WTC11 (cell line): ENCODE measurements at regions not wholly inside any gene's neighbourhood (a gene's known extent, or its start where the extent isn't known, plus 50 kb on each side); places are given as distances from the start of the nearest gene placed in this dataset.
"Not testable (repeated sequence)": the region's sequence is repeated elsewhere in the genome, so short reads cannot be mapped to it uniquely, and the experiment has no call there.

Experiments used
- ATAC-seq: fragments of 200-7000 bp; cut with Tn5 transposase; 2 replicates; pipeline ENCODE4 v1.10.0; 2021; ENCODE audit warnings: mild to moderate bottlenecking, moderate library complexity
- CTCF ChIA-PET: fragments of 300-600 bp; sonication (Branson Sonifier 250); formaldehyde crosslinking; loops from one replicate; lab custom pipeline; 2021; ENCODE audit warnings: antibody characterized with exemption; lab: Charles Lee
- POLR2A ChIA-PET: fragments of 350-600 bp; sonication (Branson Sonifier 250); formaldehyde crosslinking; loops from one replicate; lab custom pipeline; 2021; ENCODE audit warnings: antibody characterized with exemption; lab: Charles Lee
- DNase-seq: peaks from one replicate; pipeline ENCODE4 v3.0.0; 2021; ENCODE audit warnings: low spot score
- H3K27ac Mint-ChIP-seq: 2 replicates; pipeline ENCODE4 v1.8.0; 2021; ENCODE audit warnings: mixed read lengths
- H3K27me3 Mint-ChIP-seq: 2 replicates; pipeline ENCODE4 v1.8.0; 2021; ENCODE audit warnings: low read depth, mild to moderate bottlenecking, moderate library complexity, mixed read lengths
- H3K36me3 Mint-ChIP-seq: 2 replicates; pipeline ENCODE4 v1.8.0; 2021; ENCODE audit warnings: mixed read lengths
- H3K4me1 Mint-ChIP-seq: 2 replicates; pipeline ENCODE4 v1.8.0; 2022; ENCODE audit warnings: mixed read lengths
- H3K4me3 Mint-ChIP-seq: 2 replicates; pipeline ENCODE4 v1.8.0; 2021; ENCODE audit warnings: mild to moderate bottlenecking, moderate library complexity, mixed read lengths
- H3K9me3 Mint-ChIP-seq: 2 replicates; pipeline ENCODE4 v1.8.0; 2021; ENCODE audit warnings: mixed read lengths
- EMX1 ChIP-seq: fragments of 250-450 bp; sonication (Bioruptor Pico); IDR thresholded peaks from 2 replicates; pipeline ENCODE4 v1.8.0; 2021; ENCODE audit warnings: mild to moderate bottlenecking
- ETV6 ChIP-seq: sonication (generic); formaldehyde crosslinking; IDR thresholded peaks from 2 replicates; pipeline ENCODE4 v1.8.1; 2022; ENCODE audit warnings: mild to moderate bottlenecking, missing genetic modification reagents
- FOXP4 ChIP-seq: sonication (generic); formaldehyde crosslinking; IDR thresholded peaks from 2 replicates; pipeline ENCODE4 v1.8.0; 2022; ENCODE audit warnings: mild to moderate bottlenecking, missing genetic modification reagents
- GRHL2 ChIP-seq: fragments of 250-450 bp; sonication (Bioruptor Pico); IDR thresholded peaks from 2 replicates; pipeline ENCODE4 v1.8.0; 2022; ENCODE audit warnings: mild to moderate bottlenecking, moderate library complexity; ENCODE audit not compliant: insufficient replicate concordance, severe bottlenecking
- HMGA2 ChIP-seq: fragments of 250-450 bp; sonication (Bioruptor Pico); IDR thresholded peaks from 2 replicates; pipeline ENCODE4 v1.4.0; 2021; ENCODE audit warnings: mild to moderate bottlenecking, moderate library complexity
- NFATC4 ChIP-seq: fragments of 250-450 bp; sonication (Bioruptor Pico); IDR thresholded peaks from 2 replicates; pipeline ENCODE4 v1.9.0; 2021; ENCODE audit warnings: mild to moderate bottlenecking
- OVOL2 ChIP-seq: fragments of 250-450 bp; sonication (Bioruptor Pico); IDR thresholded peaks from 2 replicates; pipeline ENCODE4 v1.9.0; 2021; ENCODE audit warnings: mild to moderate bottlenecking, borderline replicate concordance
- PRRX2 ChIP-seq: fragments of 250-450 bp; sonication (Bioruptor Pico); IDR thresholded peaks from 2 replicates; pipeline ENCODE4 v1.8.0; 2021; ENCODE audit warnings: mild to moderate bottlenecking
- RELA ChIP-seq: sonication (generic); formaldehyde crosslinking; IDR thresholded peaks from 2 replicates; pipeline ENCODE4 v1.8.1; 2022; ENCODE audit warnings: missing genetic modification reagents, mild to moderate bottlenecking, borderline replicate concordance
- ZNF219 ChIP-seq: sonication (generic); formaldehyde crosslinking; IDR thresholded peaks from 2 replicates; pipeline ENCODE4 v1.8.0; 2023; ENCODE audit warnings: missing genetic modification reagents, mild to moderate bottlenecking, borderline replicate concordance
- TF ChIP-seq, protein P1 (sequence below): sonication (generic); formaldehyde crosslinking; IDR thresholded peaks from 2 replicates; pipeline ENCODE4 v1.8.0; 2023; ENCODE audit warnings: missing genetic modification reagents, mild to moderate bottlenecking, borderline replicate concordance
- TF ChIP-seq, protein P2 (sequence below): sonication (generic); formaldehyde crosslinking; IDR thresholded peaks from 2 replicates; pipeline ENCODE4 v1.8.1; 2023; ENCODE audit warnings: mild to moderate bottlenecking, missing genetic modification reagents, moderate library complexity
- TF ChIP-seq, protein P3 (sequence below): sonication (generic); formaldehyde crosslinking; IDR thresholded peaks from 2 replicates; pipeline ENCODE4 v1.8.1; 2023; ENCODE audit warnings: mild to moderate bottlenecking, moderate library complexity, missing genetic modification reagents
- TF ChIP-seq, protein P4 (sequence below): fragments of 200-600 bp; IDR thresholded peaks from 2 replicates; pipeline ENCODE4 v1.8.0; 2022; ENCODE audit warnings: antibody characterized with exemption

GRCh38 chr9:90074316-90074962 lies 469.6 kb downstream of the GADD45G start:
- H3K4me1 Mint-ChIP-seq, result no peaks in the 10 kb centered on the region
- H3K4me3 Mint-ChIP-seq, result no peak overlapping the region
- no peak for ATAC-seq
- no peak for DNase-seq
- CTCF ChIA-PET, result no interaction called here
- POLR2A ChIA-PET, result no interaction called here
- TF ChIP-seq, protein P1, sequence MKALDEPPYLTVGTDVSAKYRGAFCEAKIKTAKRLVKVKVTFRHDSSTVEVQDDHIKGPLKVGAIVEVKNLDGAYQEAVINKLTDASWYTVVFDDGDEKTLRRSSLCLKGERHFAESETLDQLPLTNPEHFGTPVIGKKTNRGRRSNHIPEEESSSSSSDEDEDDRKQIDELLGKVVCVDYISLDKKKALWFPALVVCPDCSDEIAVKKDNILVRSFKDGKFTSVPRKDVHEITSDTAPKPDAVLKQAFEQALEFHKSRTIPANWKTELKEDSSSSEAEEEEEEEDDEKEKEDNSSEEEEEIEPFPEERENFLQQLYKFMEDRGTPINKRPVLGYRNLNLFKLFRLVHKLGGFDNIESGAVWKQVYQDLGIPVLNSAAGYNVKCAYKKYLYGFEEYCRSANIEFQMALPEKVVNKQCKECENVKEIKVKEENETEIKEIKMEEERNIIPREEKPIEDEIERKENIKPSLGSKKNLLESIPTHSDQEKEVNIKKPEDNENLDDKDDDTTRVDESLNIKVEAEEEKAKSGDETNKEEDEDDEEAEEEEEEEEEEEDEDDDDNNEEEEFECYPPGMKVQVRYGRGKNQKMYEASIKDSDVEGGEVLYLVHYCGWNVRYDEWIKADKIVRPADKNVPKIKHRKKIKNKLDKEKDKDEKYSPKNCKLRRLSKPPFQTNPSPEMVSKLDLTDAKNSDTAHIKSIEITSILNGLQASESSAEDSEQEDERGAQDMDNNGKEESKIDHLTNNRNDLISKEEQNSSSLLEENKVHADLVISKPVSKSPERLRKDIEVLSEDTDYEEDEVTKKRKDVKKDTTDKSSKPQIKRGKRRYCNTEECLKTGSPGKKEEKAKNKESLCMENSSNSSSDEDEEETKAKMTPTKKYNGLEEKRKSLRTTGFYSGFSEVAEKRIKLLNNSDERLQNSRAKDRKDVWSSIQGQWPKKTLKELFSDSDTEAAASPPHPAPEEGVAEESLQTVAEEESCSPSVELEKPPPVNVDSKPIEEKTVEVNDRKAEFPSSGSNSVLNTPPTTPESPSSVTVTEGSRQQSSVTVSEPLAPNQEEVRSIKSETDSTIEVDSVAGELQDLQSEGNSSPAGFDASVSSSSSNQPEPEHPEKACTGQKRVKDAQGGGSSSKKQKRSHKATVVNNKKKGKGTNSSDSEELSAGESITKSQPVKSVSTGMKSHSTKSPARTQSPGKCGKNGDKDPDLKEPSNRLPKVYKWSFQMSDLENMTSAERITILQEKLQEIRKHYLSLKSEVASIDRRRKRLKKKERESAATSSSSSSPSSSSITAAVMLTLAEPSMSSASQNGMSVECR (CRISPR knock-in tag), result no peak
- TF ChIP-seq, protein P2, sequence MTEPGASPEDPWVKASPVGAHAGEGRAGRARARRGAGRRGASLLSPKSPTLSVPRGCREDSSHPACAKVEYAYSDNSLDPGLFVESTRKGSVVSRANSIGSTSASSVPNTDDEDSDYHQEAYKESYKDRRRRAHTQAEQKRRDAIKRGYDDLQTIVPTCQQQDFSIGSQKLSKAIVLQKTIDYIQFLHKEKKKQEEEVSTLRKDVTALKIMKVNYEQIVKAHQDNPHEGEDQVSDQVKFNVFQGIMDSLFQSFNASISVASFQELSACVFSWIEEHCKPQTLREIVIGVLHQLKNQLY (CRISPR knock-in tag), result no peak
- TF ChIP-seq ZNF219 (CRISPR knock-in tag), result no peak
- TF ChIP-seq, protein P3, sequence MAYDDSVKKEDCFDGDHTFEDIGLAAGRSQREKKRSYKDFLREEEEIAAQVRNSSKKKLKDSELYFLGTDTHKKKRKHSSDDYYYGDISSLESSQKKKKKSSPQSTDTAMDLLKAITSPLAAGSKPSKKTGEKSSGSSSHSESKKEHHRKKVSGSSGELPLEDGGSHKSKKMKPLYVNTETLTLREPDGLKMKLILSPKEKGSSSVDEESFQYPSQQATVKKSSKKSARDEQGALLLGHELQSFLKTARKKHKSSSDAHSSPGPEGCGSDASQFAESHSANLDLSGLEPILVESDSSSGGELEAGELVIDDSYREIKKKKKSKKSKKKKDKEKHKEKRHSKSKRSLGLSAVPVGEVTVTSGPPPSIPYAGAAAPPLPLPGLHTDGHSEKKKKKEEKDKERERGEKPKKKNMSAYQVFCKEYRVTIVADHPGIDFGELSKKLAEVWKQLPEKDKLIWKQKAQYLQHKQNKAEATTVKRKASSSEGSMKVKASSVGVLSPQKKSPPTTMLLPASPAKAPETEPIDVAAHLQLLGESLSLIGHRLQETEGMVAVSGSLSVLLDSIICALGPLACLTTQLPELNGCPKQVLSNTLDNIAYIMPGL (CRISPR knock-in tag), result no peak
- TF ChIP-seq ETV6, result no peak
- TF ChIP-seq, protein P4, sequence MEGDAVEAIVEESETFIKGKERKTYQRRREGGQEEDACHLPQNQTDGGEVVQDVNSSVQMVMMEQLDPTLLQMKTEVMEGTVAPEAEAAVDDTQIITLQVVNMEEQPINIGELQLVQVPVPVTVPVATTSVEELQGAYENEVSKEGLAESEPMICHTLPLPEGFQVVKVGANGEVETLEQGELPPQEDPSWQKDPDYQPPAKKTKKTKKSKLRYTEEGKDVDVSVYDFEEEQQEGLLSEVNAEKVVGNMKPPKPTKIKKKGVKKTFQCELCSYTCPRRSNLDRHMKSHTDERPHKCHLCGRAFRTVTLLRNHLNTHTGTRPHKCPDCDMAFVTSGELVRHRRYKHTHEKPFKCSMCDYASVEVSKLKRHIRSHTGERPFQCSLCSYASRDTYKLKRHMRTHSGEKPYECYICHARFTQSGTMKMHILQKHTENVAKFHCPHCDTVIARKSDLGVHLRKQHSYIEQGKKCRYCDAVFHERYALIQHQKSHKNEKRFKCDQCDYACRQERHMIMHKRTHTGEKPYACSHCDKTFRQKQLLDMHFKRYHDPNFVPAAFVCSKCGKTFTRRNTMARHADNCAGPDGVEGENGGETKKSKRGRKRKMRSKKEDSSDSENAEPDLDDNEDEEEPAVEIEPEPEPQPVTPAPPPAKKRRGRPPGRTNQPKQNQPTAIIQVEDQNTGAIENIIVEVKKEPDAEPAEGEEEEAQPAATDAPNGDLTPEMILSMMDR, result no peak
- no peak for TF ChIP-seq GRHL2
- TF ChIP-seq EMX1, result no peak
- no peak for TF ChIP-seq NFATC4 (CRISPR knock-in tag)
- TF ChIP-seq FOXP4, result no peak
- TF ChIP-seq OVOL2 (CRISPR knock-in tag), result no peak
- TF ChIP-seq PRRX2 (CRISPR knock-in tag), result no peak
- TF ChIP-seq RELA (CRISPR knock-in tag), result no peak
- no peak for TF ChIP-seq HMGA2
- no peaks in the 10 kb centered on the region for H3K27me3 Mint-ChIP-seq
- no peak overlapping the region for H3K27ac Mint-ChIP-seq
- no peaks in the 10 kb centered on the region for H3K9me3 Mint-ChIP-seq
- no peaks in the 10 kb centered on the region for H3K36me3 Mint-ChIP-seq

GRCh38 chr9:90077598-90077997 lies 472.8 kb downstream of the GADD45G start:
- H3K36me3 Mint-ChIP-seq, DNase-seq, ATAC-seq, POLR2A ChIA-PET, H3K27me3 Mint-ChIP-seq, H3K9me3 Mint-ChIP-seq, H3K4me3 Mint-ChIP-seq, H3K27ac Mint-ChIP-seq, H3K4me1 Mint-ChIP-seq: not testable (repeated sequence)
- CTCF ChIA-PET, result interaction anchor here (1.2 kb wide), 1 partner anchor 22 kb away, joined by 3 read pairs; no protein-coding TSS in a partner anchor
